Cardiac muscle cell (in vitro differentiated cells and primary cell): ENCODE measurements at regions not wholly inside any gene's neighbourhood (a gene's known extent, or its start where the extent isn't known, plus 50 kb on each side); places are given as distances from the start of the nearest gene placed in this dataset.

Experiments used
- DNase-seq, 2 donors: peaks; one replicate each; pipeline versions ENCODE4 v3.0.0 to v3.0.0-alpha.2; 2010 to 2017; ENCODE audit warnings: low read depth in 1 of 2, low spot score in 1 of 2
- H3K27ac ChIP-seq: fragments of 200-600 bp; sonication (generic); 2 replicates; pipeline ENCODE4 v1.5.1; 2016
- H3K27me3 ChIP-seq: fragments of 200-600 bp; sonication (generic); 2 replicates; pipeline ENCODE4 v1.6.0; 2016; ENCODE audit warnings: control low read depth
- H3K36me3 ChIP-seq: fragments of 200-600 bp; sonication (generic); 2 replicates; pipeline ENCODE4 v1.5.1; 2016; ENCODE audit warnings: control low read depth
- H3K4me1 ChIP-seq: fragments of 200-600 bp; sonication (generic); 2 replicates; pipeline ENCODE4 v1.8.1; 2017; ENCODE audit warnings: low read depth, mild to moderate bottlenecking, mixed run types
- H3K4me3 ChIP-seq: fragments of 200-600 bp; sonication (generic); 2 replicates; pipeline ENCODE4 v1.5.1; 2016; ENCODE audit warnings: mild to moderate bottlenecking
- H3K9me3 ChIP-seq: fragments of 200-600 bp; sonication (generic); 2 replicates; pipeline ENCODE4 v1.5.1; 2017; ENCODE audit warnings: low read depth, mild to moderate bottlenecking, control low read depth
- TF ChIP-seq, protein P1 (sequence below): IDR thresholded peaks from 2 replicates; pipeline ENCODE4 v1.5.1; 2012; ENCODE audit warnings: low read depth, mild to moderate bottlenecking, low read length

DNA sequence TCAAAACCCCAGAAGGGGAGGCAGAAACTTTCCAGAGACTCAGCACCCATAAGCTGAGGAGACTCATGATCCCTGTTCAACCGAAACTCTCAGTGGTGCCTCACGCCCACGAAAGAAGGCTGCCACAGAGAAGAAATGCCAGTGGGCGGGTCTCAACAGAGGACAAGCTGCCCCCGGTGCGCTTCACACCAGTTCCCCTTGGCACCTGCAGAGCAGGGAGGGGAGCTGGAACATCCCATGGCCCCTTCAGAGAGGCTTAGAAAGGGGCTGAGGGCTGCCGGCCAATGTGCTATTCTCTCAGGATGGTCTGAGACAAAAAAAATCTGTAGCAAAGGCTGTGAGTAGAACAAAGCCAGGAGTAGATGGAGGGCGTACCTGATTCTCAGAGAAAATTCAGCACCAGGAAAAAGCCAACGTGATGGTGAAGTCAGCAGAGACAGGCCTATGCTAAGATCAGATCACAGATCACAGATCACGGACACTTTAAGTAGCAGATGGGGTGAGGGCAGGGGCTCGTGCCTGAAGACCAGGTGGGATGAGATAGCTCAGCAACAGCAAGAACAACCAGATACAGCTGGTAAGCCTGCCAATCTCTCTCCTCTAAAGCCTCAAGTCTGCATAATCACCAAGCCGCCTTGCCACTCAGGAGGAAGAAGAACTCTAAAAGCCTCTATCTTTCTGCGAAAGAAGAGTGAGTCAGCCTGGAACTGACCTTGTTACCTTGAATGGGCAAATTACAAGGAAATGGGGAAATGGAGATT lies 206.4 kb upstream of the GRIP1 start:
- H3K27me3 ChIP-seq, result no peaks in the 10 kb centered on the region
- TF ChIP-seq, protein P1, sequence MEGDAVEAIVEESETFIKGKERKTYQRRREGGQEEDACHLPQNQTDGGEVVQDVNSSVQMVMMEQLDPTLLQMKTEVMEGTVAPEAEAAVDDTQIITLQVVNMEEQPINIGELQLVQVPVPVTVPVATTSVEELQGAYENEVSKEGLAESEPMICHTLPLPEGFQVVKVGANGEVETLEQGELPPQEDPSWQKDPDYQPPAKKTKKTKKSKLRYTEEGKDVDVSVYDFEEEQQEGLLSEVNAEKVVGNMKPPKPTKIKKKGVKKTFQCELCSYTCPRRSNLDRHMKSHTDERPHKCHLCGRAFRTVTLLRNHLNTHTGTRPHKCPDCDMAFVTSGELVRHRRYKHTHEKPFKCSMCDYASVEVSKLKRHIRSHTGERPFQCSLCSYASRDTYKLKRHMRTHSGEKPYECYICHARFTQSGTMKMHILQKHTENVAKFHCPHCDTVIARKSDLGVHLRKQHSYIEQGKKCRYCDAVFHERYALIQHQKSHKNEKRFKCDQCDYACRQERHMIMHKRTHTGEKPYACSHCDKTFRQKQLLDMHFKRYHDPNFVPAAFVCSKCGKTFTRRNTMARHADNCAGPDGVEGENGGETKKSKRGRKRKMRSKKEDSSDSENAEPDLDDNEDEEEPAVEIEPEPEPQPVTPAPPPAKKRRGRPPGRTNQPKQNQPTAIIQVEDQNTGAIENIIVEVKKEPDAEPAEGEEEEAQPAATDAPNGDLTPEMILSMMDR, result no peak
- no peaks in the 10 kb centered on the region for H3K9me3 ChIP-seq
- no peaks in the 10 kb centered on the region for H3K4me1 ChIP-seq
- no peak overlapping the region for H3K4me3 ChIP-seq
- no peaks in the 10 kb centered on the region for H3K36me3 ChIP-seq
- no peak overlapping the region for H3K27ac ChIP-seq
- DNase-seq, result no peak

DNA sequence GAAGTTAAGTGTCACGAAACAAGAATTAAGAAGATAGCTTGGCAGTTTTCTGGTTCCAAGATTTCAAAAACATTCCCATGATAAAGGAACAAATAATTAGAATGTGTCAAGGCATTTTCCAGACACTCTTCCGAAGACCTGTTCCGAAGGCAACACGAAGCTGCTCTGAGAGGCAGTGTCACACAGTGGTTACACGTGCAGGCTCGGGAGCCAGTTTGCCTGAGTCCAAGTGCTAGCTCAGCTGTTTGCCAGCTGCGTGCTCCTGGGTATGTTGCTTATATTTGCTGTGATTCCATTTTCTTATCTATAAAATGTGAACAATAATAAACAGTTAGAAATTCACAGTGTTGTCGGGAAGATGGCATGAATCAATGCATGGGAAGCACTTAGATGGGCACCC lies 217.9 kb upstream of the GRIP1 start:
- no peak for DNase-seq
- Histone ChIP-seq H3K27me3 (no peaks in the 10 kb centered on the region), H3K9me3 (no peaks in the 10 kb centered on the region), H3K36me3 (no peaks in the 10 kb centered on the region), H3K4me1 (peaks cover 3% of the 10 kb centered on the region), H3K4me3 (no peak overlapping the region), H3K27ac (no peak overlapping the region)
- TF ChIP-seq, protein P1, result no peak

DNA sequence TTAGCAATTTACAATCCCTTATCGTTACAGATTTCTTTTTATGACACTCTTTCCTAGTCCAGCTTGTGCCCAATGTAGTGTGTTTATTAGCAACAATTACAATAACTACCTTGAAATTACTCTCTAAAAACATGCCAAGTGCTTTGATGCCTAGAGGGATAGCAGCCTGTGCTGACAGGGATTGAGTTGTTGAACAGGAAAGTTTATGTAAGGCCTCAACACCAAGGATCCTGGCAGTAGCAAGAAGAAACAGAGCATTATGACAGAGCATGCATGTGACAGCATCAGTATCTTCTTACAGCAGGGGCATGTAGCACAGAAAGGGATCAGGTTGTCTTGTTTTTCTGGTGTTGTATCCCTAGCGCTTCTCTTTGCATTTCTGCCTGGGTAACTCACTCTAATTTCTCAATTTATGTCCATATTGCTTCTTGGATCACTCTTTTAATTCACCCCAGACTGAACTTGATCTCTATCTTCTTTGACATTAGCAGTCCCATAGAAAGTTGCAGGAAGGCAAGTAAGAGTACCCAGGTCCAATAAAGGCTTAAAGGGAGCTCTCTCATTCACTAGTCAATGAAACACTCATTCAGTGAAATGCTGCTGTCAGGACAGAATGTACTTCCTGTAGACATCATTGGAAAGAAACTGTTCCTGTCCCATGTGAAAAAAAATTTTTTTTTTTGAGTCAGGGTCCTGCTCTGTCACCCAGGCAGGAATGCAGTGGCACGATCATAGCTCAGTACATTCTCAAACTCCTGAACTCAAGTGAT lies 220.0 kb upstream of the GRIP1 start:
- Histone ChIP-seq H3K9me3 (no peaks in the 10 kb centered on the region), H3K27me3 (no peaks in the 10 kb centered on the region), H3K4me1 (peaks cover 3% of the 10 kb centered on the region), H3K36me3 (no peaks in the 10 kb centered on the region), H3K4me3 (no peak overlapping the region), H3K27ac (no peak overlapping the region)
- TF ChIP-seq, protein P1, result no peak
- no peak for DNase-seq

DNA sequence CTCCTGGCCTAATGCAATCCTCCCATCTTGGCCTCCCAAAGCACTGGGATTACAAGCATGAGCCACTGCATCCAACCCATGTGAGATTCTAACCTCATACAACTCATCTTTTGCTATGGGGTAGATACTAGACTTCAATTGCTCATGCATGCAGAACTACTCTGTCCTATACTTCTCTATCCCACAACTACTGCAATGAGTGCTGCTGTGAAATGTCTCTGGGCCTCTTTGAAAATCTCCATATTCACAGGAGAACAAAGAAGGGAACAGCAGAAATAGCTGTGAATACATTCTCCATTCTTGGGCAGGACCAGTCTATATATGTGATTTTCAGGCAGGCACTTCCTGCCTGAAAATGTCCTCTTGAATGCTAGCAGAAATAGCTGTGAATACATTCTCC lies 220.7 kb upstream of the GRIP1 start:
- no peak overlapping the region for H3K27ac ChIP-seq
- H3K27me3 ChIP-seq, result no peaks in the 10 kb centered on the region
- TF ChIP-seq, protein P1, result no peak

DNA sequence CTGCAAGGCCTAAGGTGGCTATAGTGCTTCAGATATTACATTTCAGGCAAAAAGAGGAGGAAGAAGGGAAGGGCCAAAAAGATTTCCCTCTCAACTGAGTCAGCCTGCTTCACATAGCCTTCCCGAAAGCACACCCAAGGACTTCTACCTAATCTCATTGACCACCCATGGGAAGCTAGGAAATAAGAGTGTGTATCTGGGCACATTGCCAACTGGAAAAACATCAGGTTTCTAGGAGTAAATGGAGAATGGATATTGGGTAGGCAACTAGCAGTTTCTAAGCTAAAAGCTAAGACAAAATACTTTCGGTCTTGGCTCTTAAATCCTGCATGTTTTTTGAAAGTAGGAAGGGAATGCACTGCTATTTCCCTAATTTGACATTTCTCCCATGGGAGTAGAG lies 221.7 kb upstream of the GRIP1 start:
- DNase-seq, result no peak
- Histone ChIP-seq H3K4me1 (peaks cover 3% of the 10 kb centered on the region), H3K4me3 (no peak overlapping the region), H3K9me3 (no peaks in the 10 kb centered on the region), H3K27ac (no peak overlapping the region), H3K27me3 (no peaks in the 10 kb centered on the region), H3K36me3 (no peaks in the 10 kb centered on the region)
- TF ChIP-seq, protein P1, result no peak

More for the DNA sequence above, 220.7 kb upstream of the GRIP1 start:
- DNase-seq, result no peak
- Histone ChIP-seq H3K4me3 (no peak overlapping the region), H3K9me3 (no peaks in the 10 kb centered on the region), H3K4me1 (peaks cover 3% of the 10 kb centered on the region), H3K36me3 (no peaks in the 10 kb centered on the region)
